Peyer's patch (tissue), 4 donors: ENCODE measurements at regions not wholly inside any gene's neighbourhood (a gene's known extent, or its start where the extent isn't known, plus 50 kb on each side); places are given as distances from the start of the nearest gene placed in this dataset.

Experiments
- POLR2A ChIP-seq, 2 donors: fragments of 450-650 bp; IDR thresholded peaks; one replicate each; pipeline ENCODE4 v1.5.1; 2017; ENCODE audit warnings: antibody characterized with exemption in 2 of 2, mild to moderate bottlenecking in 2 of 2, moderate library complexity in 2 of 2
- TF ChIP-seq, protein P1 (sequence below), 6 experiments: fragments of 450-650 bp in 4 of 6; fragments of 200-600 bp in 2 of 6; sonication (generic) in 1 of 6; IDR thresholded peaks; one replicate each; pipeline ENCODE4 v1.5.1; 2017 to 2019; ENCODE audit warnings: antibody characterized with exemption in 6 of 6, mild to moderate bottlenecking in 3 of 6, moderate library complexity in 1 of 6

DNA sequence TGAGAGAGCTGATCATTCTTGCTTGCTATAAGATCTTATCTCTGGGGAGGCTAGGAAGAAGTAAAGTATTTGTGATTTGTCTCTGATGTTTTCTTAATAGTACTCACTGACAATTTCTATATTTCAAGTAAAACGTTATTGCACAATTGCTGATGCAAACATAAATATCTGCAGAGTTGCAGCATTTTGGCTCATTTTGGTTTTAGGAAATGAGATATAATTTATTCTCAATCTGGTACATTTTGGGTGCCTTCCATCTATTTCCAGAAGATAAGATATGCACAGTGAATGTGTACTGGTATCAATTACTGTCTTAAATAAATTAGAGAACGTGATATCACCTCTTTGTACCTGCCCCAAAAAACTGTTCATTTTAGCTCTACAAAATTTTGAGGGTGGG is 1431.5 kb downstream of the BRINP3 start:
- TF ChIP-seq, protein P1, sequence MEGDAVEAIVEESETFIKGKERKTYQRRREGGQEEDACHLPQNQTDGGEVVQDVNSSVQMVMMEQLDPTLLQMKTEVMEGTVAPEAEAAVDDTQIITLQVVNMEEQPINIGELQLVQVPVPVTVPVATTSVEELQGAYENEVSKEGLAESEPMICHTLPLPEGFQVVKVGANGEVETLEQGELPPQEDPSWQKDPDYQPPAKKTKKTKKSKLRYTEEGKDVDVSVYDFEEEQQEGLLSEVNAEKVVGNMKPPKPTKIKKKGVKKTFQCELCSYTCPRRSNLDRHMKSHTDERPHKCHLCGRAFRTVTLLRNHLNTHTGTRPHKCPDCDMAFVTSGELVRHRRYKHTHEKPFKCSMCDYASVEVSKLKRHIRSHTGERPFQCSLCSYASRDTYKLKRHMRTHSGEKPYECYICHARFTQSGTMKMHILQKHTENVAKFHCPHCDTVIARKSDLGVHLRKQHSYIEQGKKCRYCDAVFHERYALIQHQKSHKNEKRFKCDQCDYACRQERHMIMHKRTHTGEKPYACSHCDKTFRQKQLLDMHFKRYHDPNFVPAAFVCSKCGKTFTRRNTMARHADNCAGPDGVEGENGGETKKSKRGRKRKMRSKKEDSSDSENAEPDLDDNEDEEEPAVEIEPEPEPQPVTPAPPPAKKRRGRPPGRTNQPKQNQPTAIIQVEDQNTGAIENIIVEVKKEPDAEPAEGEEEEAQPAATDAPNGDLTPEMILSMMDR (IDR thresholded peaks at IDR 0.05): no peak
- no peak for TF ChIP-seq POLR2A (IDR thresholded peaks at IDR 0.05)
